Stimulated activated CD8-positive, alpha-beta memory T cell treated with anti-CD3 and anti-CD28 coated beads, Interleukin-2, amount 100 ng/mL, for 1 hour (primary cell): ENCODE measurements at regions not wholly inside any gene's neighbourhood (a gene's known extent, or its start where the extent isn't known, plus 50 kb on each side); places are given as distances from the start of the nearest gene placed in this dataset.
"Not testable (repeated sequence)": the region's sequence is repeated elsewhere in the genome, so short reads cannot be mapped to it uniquely, and the experiment has no call there.

ENCODE experiments used
- DNase-seq, 2 donors: peaks; one replicate each; pipeline ENCODE4 v3.0.0-alpha.2; 2020; ENCODE audit warnings: low read depth in 2 of 2

- DNase-seq = no peak
Measured at GRCh38 chrX:55142206-55142918, 53.5 kb downstream of the PAGE2 start.

DNA sequence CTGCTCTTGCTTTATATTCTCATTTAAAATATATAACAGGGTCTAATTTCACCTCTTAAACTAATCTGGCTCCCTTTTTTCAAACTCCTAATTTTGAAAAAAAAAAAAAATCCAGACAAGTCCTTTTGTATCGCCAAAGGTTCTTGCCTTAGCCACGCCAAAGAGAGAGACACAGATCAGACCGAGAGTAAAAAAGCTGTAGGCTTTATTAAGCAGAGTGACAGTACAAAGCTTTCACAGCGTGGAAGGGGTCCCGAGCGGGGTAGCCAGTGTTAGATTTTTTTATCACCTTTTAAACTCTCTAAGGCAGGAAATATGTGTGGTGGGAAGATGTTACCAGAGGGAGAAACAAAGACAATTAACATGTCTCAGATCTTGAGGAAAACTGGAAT, 54.1 kb downstream of the PAGE2 start:
- no peak for DNase-seq

DNA sequence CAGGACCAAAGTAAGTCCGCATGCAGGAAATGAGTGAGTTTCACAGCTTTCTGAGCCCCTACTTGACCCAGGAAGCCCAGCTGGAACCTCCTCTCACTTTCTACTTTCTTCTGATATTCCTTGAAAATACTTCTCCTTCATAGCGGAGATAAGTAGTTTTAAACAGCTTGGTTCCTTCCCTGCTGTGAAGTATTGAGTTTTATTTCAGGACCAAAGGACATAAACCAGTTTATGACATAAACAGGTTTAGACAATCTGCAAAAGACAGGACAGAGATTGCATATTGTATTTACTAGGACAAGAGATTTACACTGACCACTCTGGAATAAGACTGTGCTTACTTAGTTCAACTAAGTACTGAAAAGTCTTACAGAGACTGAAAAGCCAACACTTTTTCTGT, 54.8 kb downstream of the PAGE2 start:
- DNase-seq = no peak

DNA sequence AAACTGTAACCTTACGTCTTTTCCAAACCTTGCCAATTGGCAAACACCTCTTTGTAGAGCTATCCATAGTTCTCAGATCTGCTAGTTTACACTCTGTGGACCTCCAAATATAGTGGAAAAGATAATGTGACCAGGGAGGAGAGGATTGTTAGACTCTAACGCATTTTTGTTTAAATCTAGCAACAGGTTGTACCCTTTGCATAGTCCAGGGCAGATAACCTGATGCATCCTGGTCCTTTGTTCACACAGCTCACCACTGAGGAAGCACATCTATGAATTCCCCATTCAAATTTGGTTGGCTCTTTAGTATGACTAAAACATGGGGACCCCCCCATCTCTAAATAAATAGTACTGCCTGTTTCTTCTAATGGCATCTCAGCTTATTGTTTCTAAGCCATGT, 55.9 kb downstream of the PAGE2 start:
- DNase-seq = no peak

- DNase-seq = no peak
Measured at GRCh38 chrX:55149242-55149641, 60.4 kb downstream of the PAGE2 start.

DNA sequence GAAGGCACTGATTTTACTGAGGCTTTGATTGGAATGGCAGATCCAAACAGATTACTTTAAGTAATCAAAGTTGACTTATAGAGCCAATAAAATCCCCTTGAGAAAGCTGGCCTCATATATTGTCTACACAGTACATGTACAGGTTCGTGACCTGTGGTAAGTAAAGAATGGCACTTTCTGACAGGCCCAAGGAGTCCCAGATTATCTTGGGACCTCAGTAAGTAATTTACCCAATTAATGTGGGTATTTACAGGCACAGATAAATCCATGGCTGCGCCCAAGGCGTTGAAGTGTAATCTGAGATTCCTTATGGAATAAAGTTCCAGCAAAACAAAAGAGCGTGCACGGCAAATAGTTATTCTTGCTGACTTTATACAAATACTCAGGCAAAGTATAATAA, 62.4 kb downstream of the PAGE2 start:
- DNase-seq = no peak

- DNase-seq = no peak
Measured at GRCh38 chrX:55159551-55159950, 60.6 kb upstream of the PAGE5 start.

- peak; percentile 82 to 83 for DNase-seq
Measured at GRCh38 chrX:55160685-55161552, 59.2 kb upstream of the PAGE5 start.

DNA sequence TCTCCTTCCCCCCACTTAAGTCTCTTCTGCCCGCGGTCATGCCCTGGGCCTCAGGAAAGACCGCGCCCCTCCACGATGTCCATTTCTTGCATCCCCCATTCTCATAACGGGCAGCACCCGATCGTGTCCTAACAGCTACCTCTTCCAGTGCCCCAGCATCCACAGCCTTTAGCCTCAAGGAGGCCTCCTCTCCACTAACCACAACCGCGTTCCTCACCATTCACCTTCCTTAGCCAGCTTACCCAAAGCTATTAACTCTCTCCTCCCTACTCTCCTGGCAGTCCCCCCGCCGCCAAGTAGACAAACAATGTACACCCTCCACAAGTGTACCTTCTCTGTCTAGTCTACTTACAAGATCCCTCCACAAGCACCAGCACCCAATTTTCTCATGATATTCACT, 58.6 kb upstream of the PAGE5 start:
- DNase-seq = no peak

DNA sequence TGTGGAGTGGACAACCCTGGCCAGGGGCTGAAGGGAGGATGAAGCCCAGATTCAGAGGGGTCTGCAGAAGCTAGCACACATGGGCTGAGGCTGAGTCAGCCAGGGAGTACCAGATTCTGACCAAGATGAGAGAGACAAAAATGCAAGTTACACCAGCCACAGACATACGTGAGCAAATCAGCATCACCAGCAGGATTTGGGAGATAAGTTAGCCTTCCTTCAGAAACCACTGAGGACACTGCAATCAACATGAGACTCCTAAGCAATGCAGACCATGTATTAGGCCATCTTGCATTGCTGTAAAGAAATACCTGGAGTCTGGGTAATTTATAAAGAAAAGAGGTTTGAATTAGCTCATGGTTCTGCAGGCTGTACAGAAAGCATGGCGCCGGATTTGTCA, 57.0 kb upstream of the PAGE5 start:
- DNase-seq = no peak

DNA sequence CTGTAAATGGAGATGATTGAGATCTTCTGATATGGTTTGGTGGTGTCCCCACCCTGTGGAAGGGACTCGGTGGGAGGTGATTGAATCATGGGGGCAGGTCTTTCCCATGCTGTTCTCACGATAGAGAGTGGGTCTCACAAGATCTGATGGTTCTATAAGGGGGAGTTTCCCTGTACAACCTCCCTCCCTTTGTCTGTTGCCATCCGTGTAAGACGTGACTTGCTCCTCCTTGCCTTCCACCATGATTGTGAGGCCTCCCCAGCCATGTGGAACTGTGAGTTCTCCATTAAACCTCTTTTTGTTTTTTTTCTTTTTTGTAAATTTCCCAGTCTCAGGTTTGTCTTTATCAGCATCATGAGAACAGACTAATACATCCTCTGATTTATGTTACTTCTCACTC, 55.1 kb upstream of the PAGE5 start:
- not testable (repeated sequence) for DNase-seq

DNA sequence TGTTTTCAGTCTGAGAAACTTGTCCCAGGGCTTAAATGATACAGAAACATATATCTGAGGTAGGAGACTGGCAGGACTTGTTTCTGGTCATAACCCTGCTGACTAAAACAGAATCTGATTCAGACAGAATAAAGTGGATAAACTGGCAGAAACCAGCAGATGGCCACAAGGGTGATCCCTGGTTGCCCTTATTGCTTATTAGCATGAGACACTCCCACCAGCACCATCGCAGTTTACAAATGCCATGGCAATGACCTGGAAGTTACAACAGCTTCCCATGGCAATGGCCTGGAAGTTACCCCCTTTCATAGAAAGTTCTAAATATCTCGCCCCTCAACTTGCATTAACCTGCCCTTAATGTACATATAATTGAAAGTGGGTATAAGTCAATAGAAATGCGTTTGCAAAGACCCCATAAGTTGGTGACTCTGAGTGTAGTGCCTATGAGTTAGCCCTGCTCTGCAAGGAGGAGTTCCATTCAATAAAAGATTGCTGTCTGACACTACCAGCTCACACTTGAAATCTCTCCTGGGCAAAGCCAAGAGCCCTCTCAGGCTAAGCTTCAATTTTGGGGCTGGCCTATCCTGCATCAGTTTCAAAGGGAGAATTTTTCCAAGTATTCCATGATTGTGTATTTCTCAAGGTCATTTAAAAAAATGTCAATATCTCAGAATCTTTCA, 52.9 kb upstream of the PAGE5 start:
- no peak for DNase-seq

DNA sequence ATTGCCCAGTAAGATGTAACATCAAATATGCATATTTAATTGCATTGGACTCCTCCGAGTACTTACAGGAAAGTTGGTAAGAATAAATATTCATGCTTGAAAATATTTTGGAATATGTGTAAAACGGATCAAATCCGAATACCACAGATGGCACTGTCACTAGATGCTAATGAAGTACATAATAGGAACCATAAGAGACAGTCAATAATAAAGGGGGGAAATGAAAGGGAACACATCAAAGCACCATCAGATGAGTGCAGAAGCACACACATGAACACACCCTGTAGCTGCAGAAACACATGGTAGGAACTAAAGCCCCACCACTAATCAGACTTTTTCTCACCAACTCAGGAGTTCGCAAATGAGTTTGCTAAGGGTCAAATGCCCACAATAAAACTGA, 52.2 kb upstream of the PAGE5 start:
- DNase-seq = no peak

- no peak for DNase-seq
Measured at GRCh38 chrX:55169782-55170181, 50.4 kb upstream of the PAGE5 start.
